HPDE6-E6E7 (cell line): ENCODE measurements at regions not wholly inside any gene's neighbourhood (a gene's known extent, or its start where the extent isn't known, plus 50 kb on each side); places are given as distances from the start of the nearest gene placed in this dataset.

ENCODE experiments used
- DNase-seq: peaks from one replicate; pipeline ENCODE4 v3.0.0; 2011; ENCODE audit warnings: missing footprints; ENCODE audit errors: extremely low spot score

GRCh38 chr1:95991787-95992520 is 729.6 kb upstream of the PTBP2 start:
- no peak for DNase-seq

GRCh38 chr1:95994643-95995042 is 726.9 kb upstream of the PTBP2 start:
- no peak for DNase-seq

- no peak for DNase-seq
These were observed 719.4 kb upstream of the PTBP2 start for GRCh38 chr1:96002201-96002600.

- no peak for DNase-seq
These were observed 718.3 kb upstream of the PTBP2 start for GRCh38 chr1:96002969-96003964.

- no peak for DNase-seq
These were observed 711.7 kb upstream of the PTBP2 start for GRCh38 chr1:96009831-96010434.

GRCh38 chr1:96011606-96012005 is 710.0 kb upstream of the PTBP2 start:
- no peak for DNase-seq

- no peak for DNase-seq
These were observed 705.4 kb upstream of the PTBP2 start for GRCh38 chr1:96016219-96016618.

GRCh38 chr1:96020378-96020777 is 701.2 kb upstream of the PTBP2 start:
- DNase-seq, result no peak

GRCh38 chr1:96025062-96025461 is 696.5 kb upstream of the PTBP2 start:
- DNase-seq, result no peak

- DNase-seq, result no peak
These were observed 693.5 kb upstream of the PTBP2 start for GRCh38 chr1:96028071-96028470.

- DNase-seq, result no peak
These were observed 691.3 kb upstream of the PTBP2 start for GRCh38 chr1:96030312-96030711.

- no peak for DNase-seq
These were observed 687.6 kb upstream of the PTBP2 start for GRCh38 chr1:96034006-96034405.

- no peak for DNase-seq
These were observed 684.8 kb upstream of the PTBP2 start for GRCh38 chr1:96036763-96037162.

GRCh38 chr1:96038636-96039035 is 682.9 kb upstream of the PTBP2 start:
- no peak for DNase-seq

- no peak for DNase-seq
These were observed 681.7 kb upstream of the PTBP2 start for GRCh38 chr1:96039910-96040309.

GRCh38 chr1:96041470-96041869 is 680.1 kb upstream of the PTBP2 start:
- no peak for DNase-seq

- DNase-seq, result no peak
These were observed 672.9 kb upstream of the PTBP2 start for GRCh38 chr1:96048572-96049212.

GRCh38 chr1:96049759-96050409 is 671.7 kb upstream of the PTBP2 start:
- DNase-seq, result no peak

- no peak for DNase-seq
These were observed 662.3 kb upstream of the PTBP2 start for GRCh38 chr1:96059276-96059675.

- no peak for DNase-seq
These were observed 661.8 kb upstream of the PTBP2 start for GRCh38 chr1:96059736-96060135.

- no peak for DNase-seq
These were observed 661.0 kb upstream of the PTBP2 start for GRCh38 chr1:96060621-96061020.
